NB4 (cell line): ENCODE measurements at regions not wholly inside any gene's neighbourhood (a gene's known extent, or its start where the extent isn't known, plus 50 kb on each side); places are given as distances from the start of the nearest gene placed in this dataset.

Experiments used
- POLR2A ChIP-seq: IDR thresholded peaks from 2 replicates; pipeline ENCODE4 v1.6.1; 2011; ENCODE audit warnings: mild to moderate bottlenecking; ENCODE audit not compliant: insufficient read length; ENCODE audit errors: extremely low read depth
- TF ChIP-seq, protein P1 (sequence below): IDR thresholded peaks from one replicate; pipeline ENCODE4 v1.5.1; 2012; ENCODE audit warnings: low read depth, low read length

DNA sequence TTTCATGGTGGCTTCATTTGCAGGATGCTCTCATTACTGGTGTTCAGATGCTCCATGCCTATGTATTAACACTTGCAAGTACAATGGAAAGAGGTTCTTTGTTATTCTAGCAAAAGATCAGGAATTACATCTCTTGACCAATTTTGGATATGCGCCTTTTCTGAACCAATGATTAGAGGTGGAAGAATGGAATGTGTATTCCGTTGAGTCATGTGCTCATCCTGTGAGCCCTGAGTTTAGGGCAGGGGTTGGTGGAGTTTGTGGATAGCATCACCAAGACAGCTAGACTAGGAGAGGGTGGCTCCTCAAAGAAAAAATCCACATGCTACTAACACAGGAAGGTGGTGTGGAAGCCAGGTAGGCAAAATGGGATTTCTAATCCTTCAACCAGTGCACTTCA is 80.7 kb upstream of the SLC25A26 start:
- TF ChIP-seq, protein P1, sequence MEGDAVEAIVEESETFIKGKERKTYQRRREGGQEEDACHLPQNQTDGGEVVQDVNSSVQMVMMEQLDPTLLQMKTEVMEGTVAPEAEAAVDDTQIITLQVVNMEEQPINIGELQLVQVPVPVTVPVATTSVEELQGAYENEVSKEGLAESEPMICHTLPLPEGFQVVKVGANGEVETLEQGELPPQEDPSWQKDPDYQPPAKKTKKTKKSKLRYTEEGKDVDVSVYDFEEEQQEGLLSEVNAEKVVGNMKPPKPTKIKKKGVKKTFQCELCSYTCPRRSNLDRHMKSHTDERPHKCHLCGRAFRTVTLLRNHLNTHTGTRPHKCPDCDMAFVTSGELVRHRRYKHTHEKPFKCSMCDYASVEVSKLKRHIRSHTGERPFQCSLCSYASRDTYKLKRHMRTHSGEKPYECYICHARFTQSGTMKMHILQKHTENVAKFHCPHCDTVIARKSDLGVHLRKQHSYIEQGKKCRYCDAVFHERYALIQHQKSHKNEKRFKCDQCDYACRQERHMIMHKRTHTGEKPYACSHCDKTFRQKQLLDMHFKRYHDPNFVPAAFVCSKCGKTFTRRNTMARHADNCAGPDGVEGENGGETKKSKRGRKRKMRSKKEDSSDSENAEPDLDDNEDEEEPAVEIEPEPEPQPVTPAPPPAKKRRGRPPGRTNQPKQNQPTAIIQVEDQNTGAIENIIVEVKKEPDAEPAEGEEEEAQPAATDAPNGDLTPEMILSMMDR = no peak
- TF ChIP-seq POLR2A = no peak
